ENCODE measurements at regions not wholly inside any gene's neighbourhood (a gene's known extent, or its start where the extent isn't known, plus 50 kb on each side); places are given as distances from the start of the nearest gene placed in this dataset.

DNA sequence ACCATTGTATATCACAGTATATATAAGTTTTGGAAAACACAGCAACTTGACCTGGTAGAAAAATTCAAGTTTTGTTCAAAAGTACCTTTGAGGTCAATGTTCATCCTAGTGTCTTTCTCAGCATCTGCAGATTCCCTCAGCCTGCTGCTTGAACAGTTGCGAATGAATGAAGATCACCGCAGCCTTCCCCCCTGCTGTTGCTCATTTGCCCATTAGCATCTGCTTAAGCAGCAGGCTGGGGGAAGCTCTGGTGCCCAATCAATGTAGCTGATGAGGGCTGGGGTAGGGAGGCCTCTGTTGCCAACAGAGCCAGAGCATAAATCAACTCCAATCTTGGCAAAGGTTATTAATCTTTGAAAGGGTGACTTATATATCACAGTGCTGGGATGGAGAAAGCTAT, 586.5 kb upstream of the PTPRD start:
- TF ChIP-seq EZH2 (IDR thresholded peaks at IDR 0.05; ENCODE audit: low read depth) (no peak), CTCF (conservative IDR thresholded peaks at IDR 0.05) (no peak)

Data from PC-9 (cell line).